ENCODE measurements at regions not wholly inside any gene's neighbourhood (a gene's known extent, or its start where the extent isn't known, plus 50 kb on each side); places are given as distances from the start of the nearest gene placed in this dataset.

GRCh38 chr5:82360022-82360421, 81.9 kb upstream of the RPS23 start:
- TF ChIP-seq, protein P1, sequence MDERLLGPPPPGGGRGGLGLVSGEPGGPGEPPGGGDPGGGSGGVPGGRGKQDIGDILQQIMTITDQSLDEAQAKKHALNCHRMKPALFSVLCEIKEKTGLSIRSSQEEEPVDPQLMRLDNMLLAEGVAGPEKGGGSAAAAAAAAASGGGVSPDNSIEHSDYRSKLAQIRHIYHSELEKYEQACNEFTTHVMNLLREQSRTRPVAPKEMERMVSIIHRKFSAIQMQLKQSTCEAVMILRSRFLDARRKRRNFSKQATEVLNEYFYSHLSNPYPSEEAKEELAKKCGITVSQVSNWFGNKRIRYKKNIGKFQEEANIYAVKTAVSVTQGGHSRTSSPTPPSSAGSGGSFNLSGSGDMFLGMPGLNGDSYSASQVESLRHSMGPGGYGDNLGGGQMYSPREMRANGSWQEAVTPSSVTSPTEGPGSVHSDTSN (CRISPR knock-in tag; IDR thresholded peaks at IDR 0.05; ENCODE audit: low read depth) = no peak
- TF ChIP-seq, protein P1 (tag; conservative IDR thresholded peaks at IDR 0.05; ENCODE audit: low read depth) = peak; percentile 42; the same call in 1 of the 2 replicates
- TF ChIP-seq WHSC1 (IDR thresholded peaks at IDR 0.05; ENCODE audit: low read length) (no peak), NFIX (CRISPR knock-in tag; IDR thresholded peaks at IDR 0.05; ENCODE audit: low read depth) (no peak), MEIS2 (IDR thresholded peaks at IDR 0.05; ENCODE audit: partially characterized antibody) (peak; percentile 50), ESRRB (CRISPR knock-in tag; IDR thresholded peaks at IDR 0.05; ENCODE audit: borderline replicate concordance) (no peak)
- TF ChIP-seq, protein P2, sequence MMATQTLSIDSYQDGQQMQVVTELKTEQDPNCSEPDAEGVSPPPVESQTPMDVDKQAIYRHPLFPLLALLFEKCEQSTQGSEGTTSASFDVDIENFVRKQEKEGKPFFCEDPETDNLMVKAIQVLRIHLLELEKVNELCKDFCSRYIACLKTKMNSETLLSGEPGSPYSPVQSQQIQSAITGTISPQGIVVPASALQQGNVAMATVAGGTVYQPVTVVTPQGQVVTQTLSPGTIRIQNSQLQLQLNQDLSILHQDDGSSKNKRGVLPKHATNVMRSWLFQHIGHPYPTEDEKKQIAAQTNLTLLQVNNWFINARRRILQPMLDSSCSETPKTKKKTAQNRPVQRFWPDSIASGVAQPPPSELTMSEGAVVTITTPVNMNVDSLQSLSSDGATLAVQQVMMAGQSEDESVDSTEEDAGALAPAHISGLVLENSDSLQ (IDR thresholded peaks at IDR 0.05) = peak; percentile 34
- DNase-seq (ENCODE audit: extremely low read depth in 1 of 4, low spot score in 3 of 4) = no peak
- ChIA-PET POLR2A (interaction anchor here (0.5 to 0.7 kb wide), 3 partner anchors 211 to 688 kb away, joined by 3 read pairs; no protein-coding TSS in a partner anchor), CTCF (ENCODE audit: low intra/inter-chr PET ratio) (no interaction called here)
- Histone ChIP-seq H3K4me1 (replicated peaks in 1 of 2; ENCODE audit: control insufficient read depth in 2 of 2, insufficient read depth in 2 of 2, low read length in 2 of 2) (peaks cover 0 to 20% of the 10 kb centered on the region in 2 experiments; a peak in 4 of 5 replicates), H3K9me3 (replicated peaks; ENCODE audit: control insufficient read depth, insufficient read depth, low read depth, low read length) (no peaks in the 10 kb centered on the region), H3K9me1 (ENCODE audit: control insufficient read depth, insufficient read depth, low read length) (no peaks in the 10 kb centered on the region), H4K20me1 (replicated peaks; ENCODE audit: control insufficient read depth, insufficient read depth, low read length) (no peaks in the 10 kb centered on the region), H3K27ac (ENCODE audit: extremely low read depth, low read depth, low read length) (no peak overlapping the region), H3K9ac (ENCODE audit: insufficient read depth in 1 of 2, low read depth in 2 of 2, low read length in 2 of 2) (no peak overlapping the region), H3K79me2 (ENCODE audit: control insufficient read depth, insufficient read depth, low read length) (no peaks in the 10 kb centered on the region), H3K36me3 (ENCODE audit: control insufficient read depth, insufficient read depth, low read length) (no peaks in the 10 kb centered on the region), H3K4me3 (no peak overlapping the region), H3K27me3 (ENCODE audit: control insufficient read depth in 2 of 2, insufficient read depth in 2 of 2, low read length in 2 of 2) (no peaks in the 10 kb centered on the region), H3K4me2 (ENCODE audit: insufficient read depth, low read length) (no peak overlapping the region), H2AFZ (ENCODE audit: low read depth, low read length) (peak overlapping the region; percentile 57; the same call in 1 of the 2 replicates)
- BruUV-seq (replicated peaks) = no TSS peak
- 58% methylated on average over 3 of the region's 3 CpGs for WGBS (ENCODE audit: insufficient coverage, low coverage, missing lambda C conversion rate)
- no peak for FAIRE-seq
- in situ Hi-C loops (cut with MboI) = loop anchor here (25.0 kb wide), 2 partner anchors 277 to 427 kb away; no protein-coding TSS in a partner anchor
- intact Hi-C loops (cut with micrococcal nuclease) = no loop called here
- no peak for ATAC-seq
